ENCODE measurements at regions not wholly inside any gene's neighbourhood (a gene's known extent, or its start where the extent isn't known, plus 50 kb on each side); places are given as distances from the start of the nearest gene placed in this dataset.
"Not testable (repeated sequence)": the region's sequence is repeated elsewhere in the genome, so short reads cannot be mapped to it uniquely, and the experiment has no call there.

DNA sequence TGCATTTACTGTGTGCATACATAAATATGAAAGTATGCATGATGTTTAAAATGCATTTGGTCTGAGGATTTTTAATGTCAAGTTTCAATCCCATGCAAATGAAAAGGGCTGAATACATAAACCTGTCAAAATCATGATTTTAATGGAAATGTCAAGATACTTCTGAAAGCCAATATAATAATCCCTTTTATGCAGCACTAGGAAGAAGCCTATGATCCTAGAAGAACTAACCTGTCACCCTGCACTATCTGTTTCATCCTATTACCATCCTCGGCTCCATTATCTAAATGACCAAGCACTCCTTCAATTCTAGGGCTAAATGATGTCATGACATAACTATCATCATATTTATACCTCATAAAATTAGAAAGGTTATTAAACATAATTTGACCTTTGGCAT, 2229.4 kb upstream of the WWC1 start:
- no peak for DNase-seq

GRCh38 chr5:166062719-166063118, 2228.7 kb upstream of the WWC1 start:
- DNase-seq = no peak

- DNase-seq = no peak
Measured at GRCh38 chr5:166063261-166063660, 2228.2 kb upstream of the WWC1 start.

DNA sequence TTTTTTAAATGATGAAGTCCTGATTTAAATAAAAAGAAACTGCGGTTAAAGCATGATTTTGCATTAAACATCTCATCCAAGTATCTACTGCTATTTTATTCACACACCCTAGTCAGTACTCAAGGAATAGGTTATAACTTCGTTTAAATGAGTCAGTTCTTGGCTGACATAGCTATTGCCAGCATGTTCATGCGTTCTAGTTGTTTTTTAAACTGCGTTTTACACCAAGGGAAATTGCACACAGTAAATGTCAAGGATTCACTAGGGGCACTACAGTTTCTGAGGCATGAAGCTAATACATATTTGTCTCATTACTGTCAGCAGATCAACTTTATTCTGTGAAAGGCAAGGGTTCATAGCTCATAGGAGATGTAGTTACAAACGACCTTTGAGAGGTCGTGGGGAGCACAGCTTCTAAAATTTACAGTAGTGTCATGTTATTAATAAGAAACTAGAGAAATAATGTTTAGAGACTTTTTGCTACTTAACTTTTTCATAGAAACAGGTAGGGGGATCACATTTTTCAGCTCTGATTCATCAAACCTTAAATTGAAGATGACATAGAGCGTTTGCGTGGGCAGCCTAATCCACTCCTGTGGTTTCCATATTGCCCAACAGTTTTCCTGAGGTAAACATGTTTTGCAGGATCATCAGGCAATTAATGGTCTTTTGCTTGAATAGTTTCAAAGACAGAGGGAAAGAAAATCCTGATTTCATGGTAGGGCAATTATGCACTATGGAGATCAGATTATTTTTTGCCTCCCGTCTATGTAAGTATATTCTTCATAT, 2222.7 kb upstream of the WWC1 start:
- no peak for DNase-seq

- DNase-seq = no peak
Measured at GRCh38 chr5:166073901-166074581, 2217.4 kb upstream of the WWC1 start.

- DNase-seq = no peak
Measured at GRCh38 chr5:166074582-166075481, 2216.6 kb upstream of the WWC1 start.

GRCh38 chr5:166083183-166083959, 2208.1 kb upstream of the WWC1 start:
- DNase-seq = no peak

DNA sequence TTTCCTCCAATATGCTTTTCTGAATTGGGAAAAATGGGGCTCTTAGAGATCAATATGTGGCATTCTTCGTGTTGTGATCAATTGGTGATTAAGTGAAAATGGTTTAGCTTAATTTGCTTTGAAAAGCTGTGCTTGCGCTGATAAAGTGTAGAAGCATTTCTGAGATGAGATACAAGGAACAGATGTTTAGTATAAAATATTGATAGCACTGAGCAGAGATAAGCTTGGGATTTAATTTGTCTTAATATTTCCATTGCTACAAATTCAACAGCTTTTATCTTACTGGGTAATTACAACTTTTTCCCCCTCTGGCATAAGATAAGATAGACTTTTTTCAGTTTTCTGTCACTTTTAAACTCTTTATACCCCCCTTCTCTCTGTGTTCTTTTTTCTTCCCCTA, 2204.9 kb upstream of the WWC1 start:
- DNase-seq = no peak

- no peak for DNase-seq
Measured at GRCh38 chr5:166088389-166089039, 2202.9 kb upstream of the WWC1 start.

- DNase-seq = no peak
Measured at GRCh38 chr5:166091931-166092330, 2199.5 kb upstream of the WWC1 start.

GRCh38 chr5:166093312-166093711, 2198.1 kb upstream of the WWC1 start:
- no peak for DNase-seq

DNA sequence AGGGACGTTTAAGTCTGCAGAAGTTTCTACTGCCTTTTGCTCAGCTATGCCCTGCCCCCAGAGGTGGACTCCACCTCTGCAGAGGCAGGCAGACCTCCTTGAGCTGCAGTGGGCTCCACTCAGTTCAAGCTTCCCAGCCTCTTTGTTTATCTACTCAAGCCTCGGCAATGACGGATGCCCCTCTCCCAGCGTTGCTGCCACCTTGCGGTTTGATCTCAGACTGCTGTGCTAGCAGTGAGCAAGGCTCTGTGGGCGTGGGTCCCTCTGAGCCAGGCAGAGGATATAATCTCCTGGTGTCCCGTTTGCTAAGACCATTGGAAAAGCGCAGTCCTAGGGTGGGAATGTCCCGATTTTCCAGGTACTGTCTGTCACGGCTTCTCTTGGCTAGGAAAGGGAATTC, 2188.5 kb upstream of the WWC1 start:
- no peak for DNase-seq

DNA sequence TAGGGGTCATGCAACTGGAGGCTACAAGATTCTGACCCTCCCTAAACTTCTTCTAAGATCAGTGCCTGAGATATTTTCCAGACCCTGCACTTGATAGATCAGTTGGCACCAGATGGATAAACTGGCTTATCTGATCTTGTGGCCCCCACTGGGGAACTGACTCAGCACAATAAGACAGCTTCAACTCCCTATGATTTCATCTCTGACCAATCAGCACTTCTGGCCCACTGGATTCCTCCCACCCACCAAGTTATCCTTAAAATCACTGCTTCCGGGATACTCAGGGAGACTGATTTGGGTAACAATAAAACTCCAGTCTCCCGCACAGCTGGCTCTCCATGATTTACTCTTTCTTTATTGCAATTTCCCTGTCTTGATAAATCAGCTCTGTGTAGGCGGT, 2180.4 kb upstream of the WWC1 start:
- no peak for DNase-seq

GRCh38 chr5:166117072-166118066, 2174.1 kb upstream of the WWC1 start:
- DNase-seq = no peak

GRCh38 chr5:166119506-166119905, 2171.9 kb upstream of the WWC1 start:
- no peak for DNase-seq

- DNase-seq = no peak
Measured at GRCh38 chr5:166123717-166124116, 2167.7 kb upstream of the WWC1 start.

DNA sequence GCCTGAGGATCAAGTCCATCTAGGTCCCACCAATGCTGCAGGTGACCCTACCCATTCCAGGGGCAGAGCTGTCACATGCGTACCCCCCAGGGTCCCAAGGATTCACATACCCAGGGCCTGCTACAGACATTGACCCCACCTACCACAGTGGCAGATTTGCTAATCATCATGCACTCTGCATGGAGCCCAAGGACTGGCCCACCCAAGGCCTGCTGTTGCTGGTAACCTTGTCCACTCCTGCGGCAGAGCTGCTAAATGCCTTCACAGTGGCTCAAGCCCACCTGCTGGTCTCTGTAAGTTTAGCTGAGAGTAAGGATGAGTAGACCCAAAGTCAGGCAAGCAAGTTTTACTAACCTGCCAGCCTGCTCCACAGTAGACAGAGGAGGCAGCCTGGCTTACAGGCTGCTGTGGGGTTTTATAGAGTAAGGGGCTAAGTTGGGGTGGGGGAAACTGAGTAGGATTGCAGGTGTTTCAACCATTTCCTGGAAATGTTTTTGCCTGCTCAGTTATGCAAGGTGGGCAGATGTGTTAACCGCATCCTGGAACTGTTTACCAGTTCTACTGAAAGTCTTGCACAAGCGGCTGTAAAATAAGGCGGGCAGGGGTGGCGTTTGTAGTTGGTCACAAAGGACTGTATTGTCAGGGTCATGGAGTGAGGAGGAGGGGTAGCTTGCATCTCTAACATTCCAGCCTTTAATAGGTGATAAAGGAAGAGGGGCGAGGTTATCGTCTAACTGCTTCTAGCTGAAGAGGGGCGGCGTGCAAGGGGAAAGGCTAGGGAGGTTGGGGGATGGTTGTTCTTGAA, 2163.5 kb upstream of the WWC1 start:
- DNase-seq = no peak

DNA sequence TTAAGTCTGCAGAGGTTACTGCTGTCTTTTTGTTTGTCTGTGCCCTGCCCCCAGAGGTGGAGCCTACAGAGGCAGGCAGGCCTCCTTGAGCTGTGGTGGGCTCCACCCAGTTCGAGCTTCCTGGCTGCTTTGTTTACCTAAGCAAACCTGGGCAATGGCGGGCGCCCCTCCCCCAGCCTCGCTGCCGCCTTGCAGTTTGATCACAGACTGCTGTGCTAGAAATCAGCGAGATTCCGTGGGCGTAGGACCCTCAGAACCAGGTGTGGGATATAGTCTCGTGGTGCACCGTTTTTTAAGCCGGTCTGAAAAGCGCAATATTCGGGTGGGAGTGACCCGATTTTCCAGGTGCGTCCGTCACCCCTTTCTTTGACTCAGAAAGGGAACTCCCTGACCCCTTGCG, 2146.3 kb upstream of the WWC1 start:
- DNase-seq = not testable (repeated sequence)

- no peak for DNase-seq
Measured at GRCh38 chr5:166163996-166164610, 2127.3 kb upstream of the WWC1 start.

DNA sequence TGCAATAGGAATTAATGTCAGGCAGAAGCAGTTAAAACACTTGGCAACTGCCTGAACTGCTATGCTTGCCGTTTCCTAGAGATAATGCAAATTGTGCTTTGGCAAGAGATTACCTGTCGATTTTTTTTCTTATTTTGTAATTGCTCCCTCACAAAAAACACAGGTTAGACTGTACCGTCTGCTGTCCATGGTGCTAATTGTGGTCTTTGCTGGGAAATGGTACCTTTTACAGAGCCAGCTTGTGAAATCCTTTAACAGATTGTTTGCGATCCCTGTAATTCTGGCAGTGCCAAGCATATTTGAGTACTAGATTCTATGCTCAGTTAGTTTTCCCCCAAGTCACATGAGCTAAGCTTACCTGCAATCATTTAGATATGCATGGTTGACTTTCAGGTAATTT, 2125.8 kb upstream of the WWC1 start:
- no peak for DNase-seq
